ENCODE measurements at regions not wholly inside any gene's neighbourhood (a gene's known extent, or its start where the extent isn't known, plus 50 kb on each side); places are given as distances from the start of the nearest gene placed in this dataset.

- in situ Hi-C loops (cut with HindIII; ENCODE audit: low pct_ligation_motif_present, low sequenced_read_pairs), result no loop called here
- TF ChIP-seq CTCF (IDR thresholded peaks at IDR 0.05; ENCODE audit: low read depth, low read length, missing control alignments), result no peak
- no peaks in the 10 kb centered on the region for H3K36me3 ChIP-seq (replicated peaks)
These were observed 529.6 kb downstream of the CPS1 start for GRCh38 chr2:211086049-211086448.

GRCh38 chr2:211089127-211089526 lies 532.7 kb downstream of the CPS1 start:
- Histone ChIP-seq H3K4me3 (ENCODE audit: low read depth, low read length) (no peak overlapping the region), H3K27me3 (replicated peaks) (no peaks in the 10 kb centered on the region), H3K36me3 (replicated peaks) (no peaks in the 10 kb centered on the region), H3K27ac (no peak overlapping the region)
- in situ Hi-C loops (cut with HindIII; ENCODE audit: low pct_ligation_motif_present, low sequenced_read_pairs), result no loop called here
- no peak for TF ChIP-seq CTCF (IDR thresholded peaks at IDR 0.05; ENCODE audit: low read depth, low read length, missing control alignments)
- DNase-seq, result no peak

More at GRCh38 chr2:211086049-211086448, 529.6 kb downstream of the CPS1 start:
- Histone ChIP-seq H3K27ac (no peak overlapping the region), H3K27me3 (replicated peaks) (no peaks in the 10 kb centered on the region), H3K4me3 (ENCODE audit: low read depth, low read length) (no peak overlapping the region)
- no peak for DNase-seq

GRCh38 chr2:211093743-211094303 lies 537.4 kb downstream of the CPS1 start:
- in situ Hi-C loops (cut with HindIII; ENCODE audit: low pct_ligation_motif_present, low sequenced_read_pairs), result no loop called here
- Histone ChIP-seq H3K27me3 (replicated peaks) (no peaks in the 10 kb centered on the region), H3K4me3 (ENCODE audit: low read depth, low read length) (no peak overlapping the region), H3K27ac (no peak overlapping the region), H3K36me3 (replicated peaks) (no peaks in the 10 kb centered on the region)
- peak; percentile 60 for TF ChIP-seq CTCF (IDR thresholded peaks at IDR 0.05; ENCODE audit: low read depth, low read length, missing control alignments)
- no peak for DNase-seq

- no peak for TF ChIP-seq CTCF (IDR thresholded peaks at IDR 0.05; ENCODE audit: low read depth, low read length, missing control alignments)
- in situ Hi-C loops (cut with HindIII; ENCODE audit: low pct_ligation_motif_present, low sequenced_read_pairs), result no loop called here
- Histone ChIP-seq H3K27me3 (replicated peaks) (no peaks in the 10 kb centered on the region), H3K36me3 (replicated peaks) (no peaks in the 10 kb centered on the region), H3K27ac (no peak overlapping the region), H3K4me3 (ENCODE audit: low read depth, low read length) (no peak overlapping the region)
- DNase-seq, result peak; percentile 24
These were observed 547.6 kb downstream of the CPS1 start for GRCh38 chr2:211103989-211104388.

GRCh38 chr2:211113334-211114175 lies 557.2 kb downstream of the CPS1 start:
- no peak for DNase-seq
- no peaks in the 10 kb centered on the region for H3K27me3 ChIP-seq (replicated peaks)
- in situ Hi-C loops (cut with HindIII; ENCODE audit: low pct_ligation_motif_present, low sequenced_read_pairs), result no loop called here
- no peak overlapping the region for H3K4me3 ChIP-seq (ENCODE audit: low read depth, low read length)
- no peak for TF ChIP-seq CTCF (IDR thresholded peaks at IDR 0.05; ENCODE audit: low read depth, low read length, missing control alignments)
- no peak overlapping the region for H3K27ac ChIP-seq
- H3K36me3 ChIP-seq (replicated peaks), result no peaks in the 10 kb centered on the region
